IMR-90 (cell line): ENCODE measurements at regions not wholly inside any gene's neighbourhood (a gene's known extent, or its start where the extent isn't known, plus 50 kb on each side); places are given as distances from the start of the nearest gene placed in this dataset.
A peak's percentile ranks its signal among the peaks of the same experiment; 100 is the strongest.

ENCODE experiments used
- ATAC-seq: fragments of 200-7000 bp; cut with Tn5 transposase; 2 replicates; pipeline ENCODE4 v1.9.1; 2020; ENCODE audit warnings: low read depth, mild to moderate bottlenecking, moderate library complexity
- BruUV-seq: library from RNA; stranded (reverse); fragments of 400-500 nt; replicated peaks from 2 replicates; lab custom pipeline; 2021; lab: Mats Ljungman, UMichigan
- CTCF ChIA-PET: fragments of 300-600 bp; formaldehyde crosslinking; extraction: SDS; loops from one replicate; lab custom pipeline; 2021; ENCODE audit warnings: antibody characterized with exemption; lab: Yijun Ruan, JAX
- POLR2A ChIA-PET: fragments of 300-600 bp; sonication (Branson Sonifier 250); formaldehyde crosslinking; loops from one replicate; lab custom pipeline; 2022; ENCODE audit warnings: antibody characterized with exemption; ENCODE audit not compliant: unreplicated experiment; lab: Charles Lee
- DNase-seq: peaks from one replicate; pipeline ENCODE4 v3.0.0; 2013
- H2AFZ ChIP-seq: replicated peaks from 2 replicates; pipeline ENCODE3; 2013; ENCODE audit warnings: low read length, mild to moderate bottlenecking; ENCODE audit not compliant: poor library complexity
- H2AK5ac ChIP-seq: 2 replicates; pipeline ENCODE4 v1.6.1; 2013; ENCODE audit warnings: low read depth, low read length, inconsistent platforms
- H2AK9ac ChIP-seq: replicated peaks from 2 replicates; pipeline ENCODE3; 2013; ENCODE audit warnings: mild to moderate bottlenecking, low read depth, low read length, moderate library complexity; ENCODE audit not compliant: poor library complexity
- H2BK120ac ChIP-seq: 2 replicates; pipeline ENCODE4 v1.6.1; 2013; ENCODE audit warnings: low read depth, low read length, inconsistent platforms
- H2BK15ac ChIP-seq: 3 replicates; pipeline ENCODE4 v1.6.1; 2013; ENCODE audit warnings: low read depth, low read length, inconsistent platforms
- H2BK20ac ChIP-seq: 2 replicates; pipeline ENCODE4 v1.6.1; 2013; ENCODE audit warnings: low read depth, mild to moderate bottlenecking, inconsistent platforms, low read length, moderate library complexity
- H2BK5ac ChIP-seq: 2 replicates; pipeline ENCODE4 v1.6.1; 2013; ENCODE audit warnings: mild to moderate bottlenecking, low read depth, low read length, inconsistent platforms; ENCODE audit not compliant: poor library complexity, severe bottlenecking
- H3K14ac ChIP-seq: replicated peaks from 2 replicates; pipeline ENCODE4 v1.6.1; 2013; ENCODE audit warnings: low read depth, low read length, inconsistent platforms
- H3K18ac ChIP-seq: 2 replicates; pipeline ENCODE4 v1.6.1; 2013; ENCODE audit warnings: low read depth, low read length, control low read depth
- H3K23ac ChIP-seq: 2 replicates; pipeline ENCODE4 v1.6.1; 2013; ENCODE audit warnings: low read depth, low read length, inconsistent platforms
- H3K27ac ChIP-seq: 2 replicates; pipeline ENCODE4 v1.5.1; 2013; ENCODE audit warnings: mild to moderate bottlenecking, control low read depth, low read length; ENCODE audit not compliant: insufficient read depth
- H3K27me3 ChIP-seq: 2 replicates; pipeline ENCODE4 v1.6.1; 2013; ENCODE audit warnings: low read length; ENCODE audit not compliant: control insufficient read depth, insufficient read depth
- H3K36me3 ChIP-seq: 2 replicates; pipeline ENCODE4 v1.6.1; 2013; ENCODE audit warnings: low read length, mixed read lengths; ENCODE audit not compliant: control insufficient read depth, insufficient read depth
- H3K4ac ChIP-seq: 2 replicates; pipeline ENCODE4 v1.6.1; 2013; ENCODE audit warnings: low read depth, low read length, inconsistent platforms
- H3K4me1 ChIP-seq: 2 replicates; pipeline ENCODE4 v1.6.1; 2013; ENCODE audit warnings: low read length, mixed read lengths; ENCODE audit not compliant: control insufficient read depth, insufficient read depth
- H3K4me2 ChIP-seq: 2 replicates; pipeline ENCODE4 v1.6.1; 2013; ENCODE audit warnings: low read depth, mild to moderate bottlenecking, control low read depth, low read length, moderate library complexity
- H3K4me3 ChIP-seq: 2 replicates; pipeline ENCODE4 v1.5.1; 2013; ENCODE audit warnings: low read depth, mild to moderate bottlenecking, control low read depth, low read length, moderate library complexity; ENCODE audit not compliant: insufficient read depth
- H3K56ac ChIP-seq: 2 replicates; pipeline ENCODE4 v1.6.1; 2013; ENCODE audit warnings: low read length, inconsistent platforms; ENCODE audit not compliant: insufficient read depth; ENCODE audit errors: extremely low read depth
- H3K79me1 ChIP-seq, 2 experiments: 2 replicates each; pipeline ENCODE4 v1.6.1; 2013; ENCODE audit warnings: low read length in 2 of 2, inconsistent platforms in 1 of 2, low read depth in 1 of 2
- H3K9ac ChIP-seq: 2 replicates; pipeline ENCODE4 v1.6.1; 2013; ENCODE audit warnings: low read depth, low read length, control low read depth
- H3K9me1 ChIP-seq: 2 replicates; pipeline ENCODE4 v1.6.1; 2013; ENCODE audit warnings: low read length, inconsistent platforms; ENCODE audit not compliant: insufficient read depth
- H3K9me3 ChIP-seq: 2 replicates; pipeline ENCODE4 v1.6.1; 2013; ENCODE audit warnings: low read length; ENCODE audit not compliant: control insufficient read depth, insufficient read depth
- H4K20me1 ChIP-seq: 2 replicates; pipeline ENCODE4 v1.6.1; 2013; ENCODE audit warnings: low read length, inconsistent platforms; ENCODE audit not compliant: insufficient read depth
- H4K5ac ChIP-seq: 2 replicates; pipeline ENCODE4 v1.6.1; 2013; ENCODE audit warnings: mild to moderate bottlenecking, low read depth, low read length, control low read depth
- H4K8ac ChIP-seq, 2 experiments: 2 replicates each; pipeline ENCODE4 v1.6.1; 2013; ENCODE audit warnings: low read depth in 2 of 2, low read length in 2 of 2, control low read depth in 1 of 2, inconsistent platforms in 1 of 2
- H4K91ac ChIP-seq: 2 replicates; pipeline ENCODE4 v1.6.1; 2013; ENCODE audit warnings: low read depth, low read length, inconsistent platforms; ENCODE audit not compliant: insufficient read depth
- FOS ChIP-seq: fragments of 150-350 bp; IDR thresholded peaks from 2 replicates; pipeline ENCODE4 v1.6.1; 2016; ENCODE audit warnings: low read depth, low read length
- MAZ ChIP-seq: IDR thresholded peaks from 2 replicates; pipeline ENCODE4 v1.6.1; 2012; ENCODE audit warnings: low read depth, mild to moderate bottlenecking, low read length, improper control_type of control experiment, moderate library complexity, borderline replicate concordance
- POLR2A ChIP-seq: IDR thresholded peaks from 2 replicates; pipeline ENCODE4 v1.6.1; 2012; ENCODE audit warnings: mild to moderate bottlenecking, low read depth, low read length
- RCOR1 ChIP-seq: IDR thresholded peaks from 2 replicates; pipeline ENCODE4 v1.6.1; 2012; ENCODE audit warnings: mild to moderate bottlenecking, low read length, improper control_type of control experiment; ENCODE audit not compliant: insufficient replicate concordance
- RFX5 ChIP-seq: IDR thresholded peaks from 2 replicates; pipeline ENCODE4 v1.8.0; 2012; ENCODE audit warnings: low read depth, mild to moderate bottlenecking, low read length, moderate library complexity
- SMC3 ChIP-seq: fragments of 150-350 bp; IDR thresholded peaks from 2 replicates; pipeline ENCODE4 v1.6.1; 2016; ENCODE audit warnings: low read depth, mild to moderate bottlenecking, antibody characterized with exemption, low read length, moderate library complexity
- WGBS, 2 experiments: methylation state at CpG; one replicate each; pipeline versions ENCODE4 v1.1.5 to v1.1.7; 2013; ENCODE audit warnings: missing lambda C conversion rate in 2 of 2; ENCODE audit not compliant: insufficient read length in 1 of 2; ENCODE audit errors: extremely low coverage in 2 of 2; 5-methylcytosine and 5-hydroxymethylcytosine counted together
- dilution Hi-C: fragments of 300-500 bp; cut with HindIII; formaldehyde crosslinking; loops from one replicate; pipeline ENCODE4 v1.14.3; 2018; ENCODE audit warnings: low sequenced_read_pairs; ENCODE audit not compliant: unreplicated experiment
- in situ Hi-C: fragments of 300-500 bp; cut with MboI; formaldehyde crosslinking; loops from 3 replicates; pipeline ENCODE4 v1.14.3; 2019; ENCODE audit warnings: low sequenced_read_pairs, inconsistent platforms, mixed read lengths
- intact Hi-C: fragments of 100-400 bp; cut with micrococcal nuclease; formaldehyde crosslinking; loops from 2 replicates; pipeline ENCODE4 v1.10.0; 2022
- TF ChIP-seq, protein P1 (sequence below): conservative IDR thresholded peaks from 2 replicates; pipeline ENCODE4 v1.5.1; 2012; ENCODE audit warnings: mild to moderate bottlenecking, low read depth, low read length, improper control_type of control experiment

DNA sequence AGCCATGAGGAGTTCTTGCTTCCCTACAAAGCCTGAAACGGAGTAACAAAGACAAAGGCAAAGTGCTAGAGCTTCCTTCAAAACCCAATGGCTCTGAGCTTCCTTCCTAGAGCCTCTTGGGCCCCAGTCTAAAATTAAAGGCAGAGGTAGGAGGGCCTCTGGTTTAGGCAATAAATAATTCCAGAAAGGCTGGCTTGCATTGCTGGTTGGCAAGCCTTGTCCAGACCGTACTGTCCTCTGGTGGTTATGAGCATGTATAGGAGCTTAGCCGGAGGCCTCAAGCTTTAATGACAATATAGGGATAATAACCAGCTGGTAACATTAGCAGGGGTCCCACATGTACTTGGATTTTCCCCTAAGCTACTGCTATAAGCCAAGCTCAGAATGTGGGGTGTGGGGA is 237.3 kb downstream of the AR start:
- Histone ChIP-seq H4K5ac (no peak overlapping the region), H3K14ac (no peak overlapping the region), H3K56ac (no peak overlapping the region), H2AK9ac (no peak overlapping the region), H2BK20ac (no peak overlapping the region), H2BK15ac (no peak overlapping the region), H3K9me1 (no peaks in the 10 kb centered on the region), H3K4me1 (no peaks in the 10 kb centered on the region), H3K36me3 (no peaks in the 10 kb centered on the region), H3K9me3 (no peaks in the 10 kb centered on the region), H3K4ac (no peak overlapping the region), H2BK5ac (no peak overlapping the region), H4K8ac (no peak overlapping the region), H3K4me3 (no peak overlapping the region), H3K79me1 (no peaks in the 10 kb centered on the region), H3K4me2 (no peak overlapping the region), H3K23ac (no peak overlapping the region), H3K27me3 (no peaks in the 10 kb centered on the region; the same call in 1 of the 2 replicates), H2AFZ (peak overlapping the region; percentile 63), H3K9ac (no peak overlapping the region), H3K27ac (no peak overlapping the region; the same call in 1 of the 2 replicates), H3K18ac (no peak overlapping the region), H4K91ac (no peak overlapping the region), H4K20me1 (no peaks in the 10 kb centered on the region), H2AK5ac (no peak overlapping the region), H2BK120ac (no peak overlapping the region)
- ChIA-PET CTCF (no interaction called here), POLR2A (no interaction called here)
- dilution Hi-C loops (no loop called here), intact Hi-C loops (no loop called here), in situ Hi-C loops (no loop called here)
- WGBS, 2 experiments: 33% methylated on average over 1 of the region's 3 CpGs; no CpG with 5 or more reads in 1 of the 2 experiments
- DNase-seq: no peak
- no TSS peak for BruUV-seq
- ATAC-seq: no peak
- no peak for TF ChIP-seq RCOR1
- no peak for TF ChIP-seq FOS
- TF ChIP-seq MAZ: no peak
- TF ChIP-seq RFX5: no peak
- no peak for TF ChIP-seq SMC3
- no peak for TF ChIP-seq POLR2A
- TF ChIP-seq, protein P1, sequence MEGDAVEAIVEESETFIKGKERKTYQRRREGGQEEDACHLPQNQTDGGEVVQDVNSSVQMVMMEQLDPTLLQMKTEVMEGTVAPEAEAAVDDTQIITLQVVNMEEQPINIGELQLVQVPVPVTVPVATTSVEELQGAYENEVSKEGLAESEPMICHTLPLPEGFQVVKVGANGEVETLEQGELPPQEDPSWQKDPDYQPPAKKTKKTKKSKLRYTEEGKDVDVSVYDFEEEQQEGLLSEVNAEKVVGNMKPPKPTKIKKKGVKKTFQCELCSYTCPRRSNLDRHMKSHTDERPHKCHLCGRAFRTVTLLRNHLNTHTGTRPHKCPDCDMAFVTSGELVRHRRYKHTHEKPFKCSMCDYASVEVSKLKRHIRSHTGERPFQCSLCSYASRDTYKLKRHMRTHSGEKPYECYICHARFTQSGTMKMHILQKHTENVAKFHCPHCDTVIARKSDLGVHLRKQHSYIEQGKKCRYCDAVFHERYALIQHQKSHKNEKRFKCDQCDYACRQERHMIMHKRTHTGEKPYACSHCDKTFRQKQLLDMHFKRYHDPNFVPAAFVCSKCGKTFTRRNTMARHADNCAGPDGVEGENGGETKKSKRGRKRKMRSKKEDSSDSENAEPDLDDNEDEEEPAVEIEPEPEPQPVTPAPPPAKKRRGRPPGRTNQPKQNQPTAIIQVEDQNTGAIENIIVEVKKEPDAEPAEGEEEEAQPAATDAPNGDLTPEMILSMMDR: no peak
